Midbrain (tissue), 1 donor: ENCODE measurements at regions not wholly inside any gene's neighbourhood (a gene's known extent, or its start where the extent isn't known, plus 50 kb on each side); places are given as distances from the start of the nearest gene placed in this dataset.
"Not testable (repeated sequence)": the region's sequence is repeated elsewhere in the genome, so short reads cannot be mapped to it uniquely, and the experiment has no call there.

Experiments used
- DNase-seq: peaks from one replicate; lab custom pipeline; 2025; lab: John Stamatoyannopoulos, UW

GRCh38 chr9:41754822-41755221 lies 374.4 kb downstream of the CNTNAP3B start:
- DNase-seq = not testable (repeated sequence)

GRCh38 chr9:41754403-41754802 lies 374.8 kb downstream of the CNTNAP3B start:
- DNase-seq = not testable (repeated sequence)

GRCh38 chr9:41741897-41742296 lies 387.3 kb downstream of the CNTNAP3B start:
- DNase-seq = not testable (repeated sequence)

GRCh38 chr9:41741173-41741572 lies 388.1 kb downstream of the CNTNAP3B start:
- not testable (repeated sequence) for DNase-seq

- DNase-seq = not testable (repeated sequence)
These were observed 390.5 kb downstream of the CNTNAP3B start for GRCh38 chr9:41738681-41739080.

- not testable (repeated sequence) for DNase-seq
These were observed 430.0 kb downstream of the CNTNAP3B start for GRCh38 chr9:41699190-41699589.

- not testable (repeated sequence) for DNase-seq
These were observed 432.1 kb downstream of the CNTNAP3B start for GRCh38 chr9:41697080-41697479.

- not testable (repeated sequence) for DNase-seq
These were observed 449.9 kb downstream of the CNTNAP3B start for GRCh38 chr9:41679312-41679711.

GRCh38 chr9:41663497-41664036 lies 465.7 kb downstream of the CNTNAP3B start:
- DNase-seq = not testable (repeated sequence)

- DNase-seq = not testable (repeated sequence)
These were observed 469.6 kb upstream of the ZNG1F start for GRCh38 chr9:41658706-41659105.

- not testable (repeated sequence) for DNase-seq
These were observed 469.0 kb upstream of the ZNG1F start for GRCh38 chr9:41658116-41658515.

- DNase-seq = not testable (repeated sequence)
These were observed 468.0 kb upstream of the ZNG1F start for GRCh38 chr9:41657141-41657540.

- DNase-seq = not testable (repeated sequence)
These were observed 466.0 kb upstream of the ZNG1F start for GRCh38 chr9:41655071-41655554.

GRCh38 chr9:41654349-41654748 lies 465.2 kb upstream of the ZNG1F start:
- DNase-seq = not testable (repeated sequence)

GRCh38 chr9:41653560-41654340 lies 464.6 kb upstream of the ZNG1F start:
- DNase-seq = not testable (repeated sequence)

- not testable (repeated sequence) for DNase-seq
These were observed 463.7 kb upstream of the ZNG1F start for GRCh38 chr9:41652800-41653199.

GRCh38 chr9:41652100-41652713 lies 463.1 kb upstream of the ZNG1F start:
- DNase-seq = not testable (repeated sequence)

- DNase-seq = not testable (repeated sequence)
These were observed 461.0 kb upstream of the ZNG1F start for GRCh38 chr9:41650086-41650485.

- not testable (repeated sequence) for DNase-seq
These were observed 459.4 kb upstream of the ZNG1F start for GRCh38 chr9:41648564-41648963.

GRCh38 chr9:41646246-41646645 lies 457.1 kb upstream of the ZNG1F start:
- DNase-seq = not testable (repeated sequence)

- DNase-seq = peak; percentile 72
These were observed 454.6 kb upstream of the ZNG1F start for GRCh38 chr9:41643571-41644279.

GRCh38 chr9:41633726-41634125 lies 444.6 kb upstream of the ZNG1F start:
- not testable (repeated sequence) for DNase-seq
